ENCODE measurements at regions not wholly inside any gene's neighbourhood (a gene's known extent, or its start where the extent isn't known, plus 50 kb on each side); places are given as distances from the start of the nearest gene placed in this dataset.

DNA sequence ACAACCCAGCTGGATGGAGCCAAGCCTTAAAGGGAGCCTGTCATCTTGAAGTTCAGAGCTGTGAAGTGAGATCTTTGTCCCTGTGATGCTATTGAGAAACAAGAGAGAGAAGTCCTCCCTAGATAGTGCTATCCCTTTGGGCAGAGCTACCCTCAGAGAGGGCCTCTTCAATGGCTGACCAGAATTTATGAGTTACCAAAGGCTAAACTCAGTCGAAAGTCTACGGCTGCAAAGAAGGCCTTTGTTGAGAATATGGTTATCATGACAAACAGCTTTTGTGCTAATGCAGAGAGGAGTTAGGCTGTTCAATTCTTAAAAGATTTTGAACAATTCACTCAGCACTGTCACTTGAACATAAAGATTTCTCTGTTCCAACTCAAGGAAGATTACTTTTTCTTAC lies 65.9 kb upstream of the C3orf80 start:
- no peaks in the 10 kb centered on the region for H3K79me1 ChIP-seq (ENCODE audit: insufficient read depth, low read depth, low read length, poor library complexity, severe bottlenecking)
- no peak overlapping the region for H2BK120ac ChIP-seq (ENCODE audit: low read depth, low read length, poor library complexity, severe bottlenecking)
- peaks cover 5% of the 10 kb centered on the region; the same call in 1 of the 2 replicates for H3K4me1 ChIP-seq (ENCODE audit: insufficient read depth, low read length)
- H2BK20ac ChIP-seq (ENCODE audit: low read depth, low read length, poor library complexity, severe bottlenecking) = no peak overlapping the region
- no peak overlapping the region for H2AFZ ChIP-seq (ENCODE audit: low read length)
- no peak overlapping the region for H4K5ac ChIP-seq (ENCODE audit: insufficient read length, low read depth, low read length)
- no peak overlapping the region for H2BK15ac ChIP-seq (ENCODE audit: low read depth, low read length)
- H3K23ac ChIP-seq (ENCODE audit: insufficient read length, low read depth, low read length) = no peak overlapping the region
- Mint-ChIP-seq H3K9me3 (no peaks in the 10 kb centered on the region), H3K27me3 (ENCODE audit: low read depth) (no peaks in the 10 kb centered on the region), H3K36me3 (ENCODE audit: insufficient read depth in 1 of 3, low read depth in 3 of 3) (no peaks in the 10 kb centered on the region), H3K27ac (no peak overlapping the region), H3K4me1 (peaks cover 21 to 25% of the 10 kb centered on the region in 2 experiments), H3K4me3 (no peak overlapping the region)
- no peak overlapping the region for H3K27ac ChIP-seq (ENCODE audit: insufficient read length, low read depth, low read length)
- no peaks in the 10 kb centered on the region for H3K27me3 ChIP-seq (ENCODE audit: insufficient read depth, low read length)
- no peak overlapping the region for H4K8ac ChIP-seq (replicated peaks; ENCODE audit: insufficient read length, low read depth, low read length)
- H3K18ac ChIP-seq (ENCODE audit: insufficient read length, low read depth, low read length) = no peak overlapping the region
- H3K9ac ChIP-seq (ENCODE audit: extremely low read depth, insufficient read length, low read length) = no peak overlapping the region
- TF ChIP-seq, protein P1, sequence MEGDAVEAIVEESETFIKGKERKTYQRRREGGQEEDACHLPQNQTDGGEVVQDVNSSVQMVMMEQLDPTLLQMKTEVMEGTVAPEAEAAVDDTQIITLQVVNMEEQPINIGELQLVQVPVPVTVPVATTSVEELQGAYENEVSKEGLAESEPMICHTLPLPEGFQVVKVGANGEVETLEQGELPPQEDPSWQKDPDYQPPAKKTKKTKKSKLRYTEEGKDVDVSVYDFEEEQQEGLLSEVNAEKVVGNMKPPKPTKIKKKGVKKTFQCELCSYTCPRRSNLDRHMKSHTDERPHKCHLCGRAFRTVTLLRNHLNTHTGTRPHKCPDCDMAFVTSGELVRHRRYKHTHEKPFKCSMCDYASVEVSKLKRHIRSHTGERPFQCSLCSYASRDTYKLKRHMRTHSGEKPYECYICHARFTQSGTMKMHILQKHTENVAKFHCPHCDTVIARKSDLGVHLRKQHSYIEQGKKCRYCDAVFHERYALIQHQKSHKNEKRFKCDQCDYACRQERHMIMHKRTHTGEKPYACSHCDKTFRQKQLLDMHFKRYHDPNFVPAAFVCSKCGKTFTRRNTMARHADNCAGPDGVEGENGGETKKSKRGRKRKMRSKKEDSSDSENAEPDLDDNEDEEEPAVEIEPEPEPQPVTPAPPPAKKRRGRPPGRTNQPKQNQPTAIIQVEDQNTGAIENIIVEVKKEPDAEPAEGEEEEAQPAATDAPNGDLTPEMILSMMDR (conservative IDR thresholded peaks at IDR 0.05) = no peak
- no CpG with 5 or more reads among the region's 2 CpGs for WGBS (ENCODE audit: extremely low coverage, insufficient read length, low lambda C conversion rate)
- peaks cover 3% of the 10 kb centered on the region for H4K20me1 ChIP-seq (ENCODE audit: control insufficient read depth, insufficient read depth, insufficient read length)
- H2AK5ac ChIP-seq (ENCODE audit: insufficient read length, low read length) = no peak overlapping the region
- no peak overlapping the region for H2BK12ac ChIP-seq (ENCODE audit: insufficient read length, low read depth, low read length)
- DNase-seq = no peak
- H3K9me3 ChIP-seq (ENCODE audit: control insufficient read depth, low read depth, low read length) = no peaks in the 10 kb centered on the region
- H2BK5ac ChIP-seq (ENCODE audit: insufficient read length, low read length) = no peak overlapping the region
- H3K23me2 ChIP-seq (ENCODE audit: insufficient read length, low read depth, low read length, poor library complexity, severe bottlenecking) = no peaks in the 10 kb centered on the region
- no peak overlapping the region for H3K56ac ChIP-seq (ENCODE audit: insufficient read length, low read depth, low read length)
- no peak overlapping the region for H4K91ac ChIP-seq (ENCODE audit: insufficient read length, low read depth, low read length)
- H3K14ac ChIP-seq (ENCODE audit: insufficient read depth, low read length) = no peak overlapping the region
- H3K4me2 ChIP-seq (ENCODE audit: insufficient read depth, insufficient read length, low read length) = no peak overlapping the region
- no peak overlapping the region for H3K4ac ChIP-seq (ENCODE audit: low read depth, low read length)
- H3T11ph ChIP-seq (ENCODE audit: low read length) = no peak overlapping the region
- H3K79me2 ChIP-seq (ENCODE audit: insufficient read depth, low read length) = no peaks in the 10 kb centered on the region
